Suppressor macrophage (primary cell): ENCODE measurements at regions not wholly inside any gene's neighbourhood (a gene's known extent, or its start where the extent isn't known, plus 50 kb on each side); places are given as distances from the start of the nearest gene placed in this dataset.
"Not testable (repeated sequence)": the region's sequence is repeated elsewhere in the genome, so short reads cannot be mapped to it uniquely, and the experiment has no call there.

Source experiments
- DNase-seq, 4 experiments: peaks; one replicate each; pipeline ENCODE4 v3.0.0-alpha.2; 2020 to 2022

- DNase-seq, result no peak
These were observed 372.3 kb upstream of the MON1B start for GRCh38 chr16:76818606-76819181.

GRCh38 chr16:76819226-76819916 is 371.6 kb upstream of the MON1B start:
- DNase-seq, result no peak

- DNase-seq, result no peak
These were observed 366.8 kb upstream of the MON1B start for GRCh38 chr16:76824221-76824620.

GRCh38 chr16:76824791-76825190 is 366.2 kb upstream of the MON1B start:
- no peak for DNase-seq

GRCh38 chr16:76835339-76835738 is 355.7 kb upstream of the MON1B start:
- no peak for DNase-seq

- DNase-seq, result no peak
These were observed 355.1 kb upstream of the MON1B start for GRCh38 chr16:76835779-76836300.

GRCh38 chr16:76837872-76838271 is 353.1 kb upstream of the MON1B start:
- DNase-seq, result no peak

GRCh38 chr16:76854234-76854633 is 336.8 kb upstream of the MON1B start:
- DNase-seq, result no peak

GRCh38 chr16:76856112-76856511 is 334.9 kb upstream of the MON1B start:
- DNase-seq, result no peak

- no peak for DNase-seq
These were observed 333.6 kb upstream of the MON1B start for GRCh38 chr16:76857402-76857801.

- no peak for DNase-seq
These were observed 328.1 kb upstream of the MON1B start for GRCh38 chr16:76862901-76863300.

- no peak for DNase-seq
These were observed 324.0 kb upstream of the MON1B start for GRCh38 chr16:76866994-76867393.

- no peak for DNase-seq
These were observed 315.1 kb upstream of the MON1B start for GRCh38 chr16:76875898-76876297.

- no peak for DNase-seq
These were observed 311.6 kb upstream of the MON1B start for GRCh38 chr16:76879420-76879819.

- DNase-seq, result not testable (repeated sequence)
These were observed 310.5 kb upstream of the MON1B start for GRCh38 chr16:76880523-76880922.

GRCh38 chr16:76882105-76882504 is 308.9 kb upstream of the MON1B start:
- no peak for DNase-seq

- no peak for DNase-seq
These were observed 307.9 kb upstream of the MON1B start for GRCh38 chr16:76883076-76883475.

GRCh38 chr16:76885776-76886537 is 305.0 kb upstream of the MON1B start:
- DNase-seq, result no peak

GRCh38 chr16:76897816-76898215 is 293.2 kb upstream of the MON1B start:
- no peak for DNase-seq

- no peak for DNase-seq
These were observed 291.2 kb upstream of the MON1B start for GRCh38 chr16:76899767-76900166.

- DNase-seq, result no peak
These were observed 290.4 kb upstream of the MON1B start for GRCh38 chr16:76900285-76901263.

GRCh38 chr16:76906552-76906951 is 284.4 kb upstream of the MON1B start:
- no peak for DNase-seq
